Lung (tissue), 11 donors: ENCODE measurements at regions not wholly inside any gene's neighbourhood (a gene's known extent, or its start where the extent isn't known, plus 50 kb on each side); places are given as distances from the start of the nearest gene placed in this dataset.

Source experiments
- ATAC-seq: fragments of 200-7000 bp; cut with Tn5 transposase; one replicate; pipeline ENCODE4 v1.9.1; 2020; ENCODE audit warnings: moderate number of reproducible peaks; ENCODE audit not compliant: insufficient read depth, low FRiP score
- DNase-seq, 3 donors: peaks; one replicate each; pipeline ENCODE4 v3.0.0-alpha.2; 2013 to 2017
- H3K27ac ChIP-seq, 2 donors: one replicate each; pipeline ENCODE4 v1.5.1; 2013; ENCODE audit warnings: mild to moderate bottlenecking in 2 of 2, moderate library complexity in 2 of 2, control low read depth in 1 of 2, inconsistent platforms in 1 of 2, low read depth in 1 of 2, low read length in 1 of 2
- H3K27me3 ChIP-seq, 3 donors: one replicate each; pipeline ENCODE4 v1.5.1; 2013; ENCODE audit warnings: low read length in 2 of 3; ENCODE audit not compliant: control insufficient read depth in 3 of 3, insufficient read depth in 3 of 3
- H3K36me3 ChIP-seq, 4 donors: one replicate each; pipeline ENCODE4 v1.5.1; 2013; ENCODE audit warnings: low read length in 4 of 4, mild to moderate bottlenecking in 1 of 4, moderate library complexity in 1 of 4; ENCODE audit not compliant: control insufficient read depth in 4 of 4, insufficient read depth in 4 of 4
- H3K4me1 ChIP-seq, 5 donors: one replicate each; pipeline ENCODE4 v1.5.1; 2013; ENCODE audit warnings: low read length in 5 of 5, mild to moderate bottlenecking in 2 of 5, moderate library complexity in 1 of 5; ENCODE audit not compliant: control insufficient read depth in 5 of 5, insufficient read depth in 5 of 5
- H3K4me3 ChIP-seq: one replicate; pipeline ENCODE4 v1.5.1; 2013; ENCODE audit warnings: mild to moderate bottlenecking, control low read depth, moderate library complexity
- H3K9ac ChIP-seq, 2 donors: one replicate each; pipeline ENCODE4 v1.5.1; 2013; ENCODE audit warnings: low read length in 2 of 2, control low read depth in 1 of 2; ENCODE audit not compliant: insufficient read depth in 1 of 2
- H3K9me3 ChIP-seq, 4 donors: one replicate each; pipeline ENCODE4 v1.5.1; 2013; ENCODE audit warnings: low read length in 3 of 4, mild to moderate bottlenecking in 1 of 4, moderate library complexity in 1 of 4; ENCODE audit not compliant: control insufficient read depth in 4 of 4, insufficient read depth in 3 of 4
- CTCF ChIP-seq: IDR thresholded peaks from 2 replicates; pipeline ENCODE4 v1.5.1; 2012; ENCODE audit warnings: mild to moderate bottlenecking; ENCODE audit errors: control extremely low read depth, extremely low read depth
- WGBS, 2 donors: extraction: QIAGEN DNeasy Blood & Tissue Kit; methylation state at CpG; one replicate each; pipeline ENCODE4 v1.1.7; 2013; 5-methylcytosine and 5-hydroxymethylcytosine counted together
- donor health status: control.
- donor health status: control.
- donor health status: Bipolar disorder and iron deficiency.
- donor health status: healthy.
- donor health status: DM: yes; HTN: yes; CAD: no.

DNA sequence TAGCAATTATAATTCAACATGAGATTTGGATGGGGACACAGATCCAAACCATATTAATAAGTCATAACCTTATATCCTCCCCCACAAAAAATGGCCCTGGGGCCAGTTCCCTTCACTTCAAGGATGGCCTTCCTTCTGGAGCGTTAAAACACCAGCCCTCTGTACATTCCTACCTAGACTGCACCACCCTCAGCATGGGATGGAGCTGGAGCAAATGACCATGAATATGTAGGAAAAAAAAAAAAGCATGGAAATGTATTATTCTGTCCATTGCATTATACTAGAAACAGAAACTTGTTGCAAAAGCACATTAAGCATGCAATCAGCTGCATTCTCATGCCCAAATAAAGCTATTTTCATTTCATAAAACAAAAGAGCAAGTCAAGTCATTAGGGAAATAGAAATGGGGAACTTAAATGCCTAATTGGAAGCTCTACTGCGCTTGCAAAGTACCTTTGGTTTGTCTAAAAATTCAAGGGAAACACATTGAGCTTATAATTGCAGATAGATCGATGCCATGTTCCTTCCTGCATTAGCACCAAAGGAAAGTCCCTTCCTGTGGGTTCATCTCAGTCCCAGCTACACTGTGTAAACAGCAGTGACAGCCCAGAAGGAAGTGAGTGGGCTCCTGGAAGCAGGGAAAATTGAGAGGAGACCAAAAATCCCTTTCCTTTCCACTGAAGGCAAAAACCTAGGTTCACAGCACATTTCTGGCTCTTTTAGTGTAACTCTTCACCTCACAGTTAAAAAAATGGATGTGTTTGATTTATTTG is 252.0 kb upstream of the KLHL29 start:
- Histone ChIP-seq H3K4me3 (no peak overlapping the region), H3K9me3 (peaks cover 0 to 8% (median 0%) of the 10 kb centered on the region in 4 donors), H3K27ac (no peak overlapping the region), H3K4me1 (peaks cover 0 to 13% (median 0%) of the 10 kb centered on the region in 5 donors), H3K27me3 (no peaks in the 10 kb centered on the region), H3K36me3 (no peaks in the 10 kb centered on the region), H3K9ac (no peak overlapping the region)
- WGBS, 2 donors: 50% methylated on average over 3 of the region's 3 CpGs
- ATAC-seq (no peak), DNase-seq (peak in 2 of 3 donors; percentile 6 to 13)
- TF ChIP-seq CTCF: no peak

DNA sequence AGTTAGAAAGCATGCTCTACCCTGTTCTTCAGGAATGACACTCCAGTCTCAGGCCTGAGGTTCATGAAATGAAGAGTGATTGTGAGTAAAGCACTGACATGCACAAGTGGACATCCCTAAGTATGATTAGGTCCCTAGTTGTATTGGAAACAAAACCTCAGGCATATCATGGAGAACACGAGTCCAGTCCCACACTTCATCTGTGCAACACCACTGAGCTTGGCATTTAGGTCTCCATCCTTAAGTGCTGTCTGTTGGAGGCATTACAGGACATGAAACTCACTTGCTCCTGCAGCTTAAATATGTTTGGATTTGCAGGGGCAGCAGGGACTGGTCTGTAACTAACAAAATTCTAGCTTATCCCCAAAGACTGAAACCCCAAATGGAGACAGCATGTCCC is 250.3 kb upstream of the KLHL29 start:
- TF ChIP-seq CTCF: no peak
- no peak overlapping the region for H3K4me3 ChIP-seq
- peaks cover 0 to 13% (median 0%) of the 10 kb centered on the region in 5 donors for H3K4me1 ChIP-seq
- H3K9me3 ChIP-seq: peaks cover 0 to under 1% (median 0%) of the 10 kb centered on the region in 4 donors
- DNase-seq (no peak), ATAC-seq (no peak)
- no peaks in the 10 kb centered on the region for H3K36me3 ChIP-seq
- H3K27ac ChIP-seq: no peak overlapping the region
- no peaks in the 10 kb centered on the region for H3K27me3 ChIP-seq
- 71 to 88% methylated on average over 1 of the region's 1 CpG for whole genome bisulfite sequencing, 2 donors
- H3K9ac ChIP-seq: no peak overlapping the region

DNA sequence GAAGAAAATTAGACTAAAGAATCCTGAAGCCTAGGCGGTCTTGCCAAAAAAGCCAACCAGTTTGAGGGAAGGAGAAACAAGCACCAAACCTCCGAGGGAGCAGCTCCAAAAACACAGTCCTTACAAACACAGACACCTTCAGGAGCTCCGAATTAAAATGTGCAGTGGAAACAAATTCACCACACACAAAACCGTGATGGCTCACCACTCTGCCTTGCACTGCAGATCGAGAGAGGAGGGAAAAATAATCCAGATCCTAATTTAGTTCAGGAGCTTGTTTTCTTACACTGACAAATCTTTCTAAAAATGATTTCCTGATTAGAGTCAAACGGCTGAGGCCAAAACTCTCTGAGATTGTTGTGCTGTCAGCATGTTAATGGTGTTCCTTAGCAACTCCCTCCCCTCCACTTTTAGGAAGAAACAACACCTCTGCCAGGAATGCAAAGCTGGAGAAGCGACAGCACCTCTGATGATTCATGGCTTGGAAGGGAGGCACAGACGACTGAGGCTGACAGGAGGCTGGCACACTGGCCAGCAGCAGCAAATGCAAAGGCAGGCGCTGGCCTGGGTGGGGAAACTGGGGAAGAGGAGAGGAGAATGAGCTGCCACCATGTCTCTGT is 249.4 kb upstream of the KLHL29 start:
- Histone ChIP-seq H3K4me1 (peaks cover 0 to 13% (median 0%) of the 10 kb centered on the region in 5 donors), H3K4me3 (no peak overlapping the region), H3K27me3 (no peaks in the 10 kb centered on the region), H3K9ac (peak overlapping the region in 1 of 2 donors; percentile 39), H3K36me3 (no peaks in the 10 kb centered on the region), H3K9me3 (peaks cover 0 to 1% (median 0%) of the 10 kb centered on the region in 4 donors), H3K27ac (no peak overlapping the region)
- DNase-seq (peak in 2 of 3 donors; percentile 31 to 39), ATAC-seq (peak; percentile 47)
- no peak for TF ChIP-seq CTCF
- 31 to 41% methylated on average over 9 of the region's 9 CpGs for WGBS, 2 donors
